ENCODE measurements at regions not wholly inside any gene's neighbourhood (a gene's known extent, or its start where the extent isn't known, plus 50 kb on each side); places are given as distances from the start of the nearest gene placed in this dataset.
"Not testable (repeated sequence)": the region's sequence is repeated elsewhere in the genome, so short reads cannot be mapped to it uniquely, and the experiment has no call there.

GRCh38 chr12:88736031-88736430, 155.8 kb upstream of the KITLG start:
- DNase-seq, result no peak

GRCh38 chr12:88733008-88733407, 152.7 kb upstream of the KITLG start:
- DNase-seq, result no peak

GRCh38 chr12:88729196-88729595, 148.9 kb upstream of the KITLG start:
- no peak for DNase-seq

GRCh38 chr12:88726806-88727720, 146.8 kb upstream of the KITLG start:
- DNase-seq, result peak; percentile 82

GRCh38 chr12:88725592-88726143, 145.4 kb upstream of the KITLG start:
- DNase-seq, result no peak

GRCh38 chr12:88723219-88723618, 142.9 kb upstream of the KITLG start:
- DNase-seq, result peak; percentile 59

- DNase-seq, result no peak
Observed at GRCh38 chr12:88720785-88721650, 140.7 kb upstream of the KITLG start.

GRCh38 chr12:88720231-88720630, 140.0 kb upstream of the KITLG start:
- DNase-seq, result no peak

- DNase-seq, result no peak
Observed at GRCh38 chr12:88717188-88717587, 136.9 kb upstream of the KITLG start.

GRCh38 chr12:88716240-88716639, 136.0 kb upstream of the KITLG start:
- no peak for DNase-seq

GRCh38 chr12:88715673-88716072, 135.4 kb upstream of the KITLG start:
- DNase-seq, result no peak

GRCh38 chr12:88714263-88714882, 134.1 kb upstream of the KITLG start:
- DNase-seq, result not testable (repeated sequence)

- no peak for DNase-seq
Observed at GRCh38 chr12:88707800-88708199, 127.5 kb upstream of the KITLG start.

GRCh38 chr12:88706286-88706685, 126.0 kb upstream of the KITLG start:
- DNase-seq, result peak; percentile 19

GRCh38 chr12:88703790-88704189, 123.5 kb upstream of the KITLG start:
- DNase-seq, result peak; percentile 11

GRCh38 chr12:88698471-88698870, 118.2 kb upstream of the KITLG start:
- no peak for DNase-seq

- DNase-seq, result peak; percentile 37
Observed at GRCh38 chr12:88693837-88694445, 113.7 kb upstream of the KITLG start.

- peak; percentile 30 for DNase-seq
Observed at GRCh38 chr12:88691811-88692210, 111.5 kb upstream of the KITLG start.

GRCh38 chr12:88684610-88685009, 104.3 kb upstream of the KITLG start:
- DNase-seq, result no peak

- DNase-seq, result no peak
Observed at GRCh38 chr12:88684170-88684569, 103.9 kb upstream of the KITLG start.

- DNase-seq, result no peak
Observed at GRCh38 chr12:88683628-88684027, 103.4 kb upstream of the KITLG start.

- no peak for DNase-seq
Observed at GRCh38 chr12:88681271-88681670, 101.0 kb upstream of the KITLG start.

- DNase-seq, result no peak
Observed at GRCh38 chr12:88677464-88677863, 97.2 kb upstream of the KITLG start.

All from HCEC 1CT (cell line).